AG04449 (cell line): ENCODE measurements at regions not wholly inside any gene's neighbourhood (a gene's known extent, or its start where the extent isn't known, plus 50 kb on each side); places are given as distances from the start of the nearest gene placed in this dataset.
"Not testable (repeated sequence)": the region's sequence is repeated elsewhere in the genome, so short reads cannot be mapped to it uniquely, and the experiment has no call there.

Experiments used
- CTCF ChIA-PET: fragments of 350-600 bp; formaldehyde crosslinking; extraction: SDS; loops from one replicate; lab custom pipeline; 2021; ENCODE audit warnings: antibody characterized with exemption; lab: Yijun Ruan, JAX
- POLR2A ChIA-PET: fragments of 400-600, 350-600 bp; formaldehyde crosslinking; extraction: SDS; loops from one replicate; lab custom pipeline; 2020; ENCODE audit warnings: antibody characterized with exemption, inconsistent platforms; lab: Yijun Ruan, JAX
- DNase-seq: peaks from one replicate; pipeline ENCODE4 v3.0.0-alpha.2; 2010; ENCODE audit warnings: low read depth, low spot score
- H3K4me3 ChIP-seq: 2 replicates; pipeline ENCODE4 v1.5.1; 2011; ENCODE audit warnings: low read depth, mild to moderate bottlenecking, control low read depth, low read length

- H3K4me3 ChIP-seq, CTCF ChIA-PET, POLR2A ChIA-PET, DNase-seq: not testable (repeated sequence)
Measured at GRCh38 chr1:149686593-149687238, 95.8 kb upstream of the FCGR1A start.

- DNase-seq, H3K4me3 ChIP-seq, CTCF ChIA-PET, POLR2A ChIA-PET: not testable (repeated sequence)
Measured at GRCh38 chr1:149691399-149691798, 91.1 kb upstream of the FCGR1A start.

GRCh38 chr1:149692804-149693539 lies 89.5 kb upstream of the FCGR1A start:
- DNase-seq, H3K4me3 ChIP-seq, POLR2A ChIA-PET, CTCF ChIA-PET: not testable (repeated sequence)

- DNase-seq, POLR2A ChIA-PET, H3K4me3 ChIP-seq, CTCF ChIA-PET: not testable (repeated sequence)
Measured at GRCh38 chr1:149695066-149695465, 87.4 kb upstream of the FCGR1A start.

GRCh38 chr1:149700220-149700619 lies 82.3 kb upstream of the FCGR1A start:
- DNase-seq, H3K4me3 ChIP-seq, CTCF ChIA-PET, POLR2A ChIA-PET: not testable (repeated sequence)

GRCh38 chr1:149700677-149701567 lies 81.6 kb upstream of the FCGR1A start:
- H3K4me3 ChIP-seq, DNase-seq, POLR2A ChIA-PET, CTCF ChIA-PET: not testable (repeated sequence)

GRCh38 chr1:149708192-149708853 lies 74.2 kb upstream of the FCGR1A start:
- POLR2A ChIA-PET, H3K4me3 ChIP-seq, CTCF ChIA-PET: not testable (repeated sequence)
- DNase-seq, result peak; percentile 24

GRCh38 chr1:149711651-149712050 lies 70.8 kb upstream of the FCGR1A start:
- POLR2A ChIA-PET, H3K4me3 ChIP-seq, DNase-seq, CTCF ChIA-PET: not testable (repeated sequence)

- DNase-seq, POLR2A ChIA-PET, CTCF ChIA-PET: not testable (repeated sequence)
- peak overlapping the region; percentile 30 for H3K4me3 ChIP-seq
Measured at GRCh38 chr1:149712154-149712927, 70.2 kb upstream of the FCGR1A start.

- POLR2A ChIA-PET, CTCF ChIA-PET, DNase-seq, H3K4me3 ChIP-seq: not testable (repeated sequence)
Measured at GRCh38 chr1:149713513-149713912, 69.0 kb upstream of the FCGR1A start.

GRCh38 chr1:149713952-149714351 lies 68.5 kb upstream of the FCGR1A start:
- CTCF ChIA-PET, DNase-seq, H3K4me3 ChIP-seq, POLR2A ChIA-PET: not testable (repeated sequence)

GRCh38 chr1:149724618-149725302 lies 57.7 kb upstream of the FCGR1A start:
- DNase-seq, CTCF ChIA-PET, POLR2A ChIA-PET: not testable (repeated sequence)

GRCh38 chr1:149726688-149727087 lies 55.8 kb upstream of the FCGR1A start:
- H3K4me3 ChIP-seq, POLR2A ChIA-PET, DNase-seq, CTCF ChIA-PET: not testable (repeated sequence)

More at GRCh38 chr1:149724618-149725302, 57.7 kb upstream of the FCGR1A start:
- not testable (repeated sequence) for H3K4me3 ChIP-seq

- CTCF ChIA-PET, POLR2A ChIA-PET, H3K4me3 ChIP-seq, DNase-seq: not testable (repeated sequence)
Measured at GRCh38 chr1:149728598-149728997, 53.9 kb upstream of the FCGR1A start.
